SU-DHL-6 (cell line): ENCODE measurements at regions not wholly inside any gene's neighbourhood (a gene's known extent, or its start where the extent isn't known, plus 50 kb on each side); places are given as distances from the start of the nearest gene placed in this dataset.

Source experiments
- H2AFZ ChIP-seq: fragments of 200-600 bp; sonication (generic); 2 replicates; pipeline ENCODE4 v1.6.1; 2014; ENCODE audit warnings: low read depth, mild to moderate bottlenecking, moderate library complexity, mixed read lengths, antibody characterized with exemption, low read length; ENCODE audit not compliant: severe bottlenecking
- H3F3A ChIP-seq: fragments of 200-600 bp; shearing (Covaris generic); 2 replicates; pipeline ENCODE4 v1.6.0; 2016; ENCODE audit warnings: antibody characterized with exemption, mild to moderate bottlenecking; ENCODE audit not compliant: insufficient read depth
- H3K27ac ChIP-seq: fragments of 200-600 bp; sonication (generic); 2 replicates; pipeline ENCODE4 v1.5.1; 2016; ENCODE audit warnings: low read depth, mild to moderate bottlenecking, low read length, moderate library complexity, mixed read lengths
- H3K27me3 ChIP-seq: fragments of 200-600 bp; sonication (generic), shearing (Covaris generic); 2 replicates; pipeline ENCODE4 v1.6.0; 2014; ENCODE audit warnings: mild to moderate bottlenecking, low read length
- H3K36me3 ChIP-seq: fragments of 200-600 bp; sonication (generic); 2 replicates; pipeline ENCODE4 v1.6.1; 2014; ENCODE audit warnings: mild to moderate bottlenecking, low read length, mixed read lengths
- H3K4me2 ChIP-seq: fragments of 300-600, 200-600 bp; shearing (Covaris generic), sonication (generic); 2 replicates; pipeline ENCODE4 v1.6.0; 2014; ENCODE audit warnings: low read length, low read depth, mild to moderate bottlenecking; ENCODE audit not compliant: poor library complexity, severe bottlenecking
- H3K4me3 ChIP-seq: fragments of 200-600 bp; sonication (generic); 2 replicates; pipeline ENCODE4 v1.5.1; 2014; ENCODE audit warnings: antibody characterized with exemption, low read length, mild to moderate bottlenecking, mixed read lengths; ENCODE audit not compliant: insufficient read depth, poor library complexity, severe bottlenecking
- H3K79me2 ChIP-seq: fragments of 200-600 bp; sonication (generic); 2 replicates; pipeline ENCODE4 v1.6.1; 2014; ENCODE audit warnings: mild to moderate bottlenecking, low read length, moderate library complexity; ENCODE audit not compliant: insufficient read depth
- H3K9ac ChIP-seq: fragments of 200-600 bp; sonication (generic); 2 replicates; pipeline ENCODE4 v1.7.0; 2014; ENCODE audit warnings: mild to moderate bottlenecking, low read length
- H3K9me2 ChIP-seq: fragments of 200-600 bp; sonication (generic); replicated peaks from 2 replicates; pipeline ENCODE4 v1.6.1; 2014; ENCODE audit warnings: low read length; ENCODE audit not compliant: insufficient read depth
- H3K9me3 ChIP-seq: fragments of 200-600 bp; sonication (generic); 2 replicates; pipeline ENCODE4 v1.6.1; 2014; ENCODE audit warnings: low read length, mixed read lengths; ENCODE audit not compliant: insufficient read depth
- H4K20me1 ChIP-seq: fragments of 200-600 bp; sonication (generic); 2 replicates; pipeline ENCODE4 v1.6.1; 2014; ENCODE audit warnings: low read depth, mild to moderate bottlenecking, antibody characterized with exemption, low read length, moderate library complexity, mixed read lengths
- EZH2phosphoT487 ChIP-seq: fragments of 200-600 bp; sonication (generic), shearing (Covaris generic); conservative IDR thresholded peaks from 2 replicates; pipeline ENCODE4 v1.6.1; 2018; ENCODE audit warnings: mild to moderate bottlenecking, antibody characterized with exemption, low read length, moderate library complexity, mixed read lengths
- TF ChIP-seq, protein P1 (sequence below): fragments of 200-600 bp; sonication (generic); IDR thresholded peaks from one replicate; pipeline ENCODE4 v1.5.1; 2017; ENCODE audit warnings: antibody characterized with exemption, mild to moderate bottlenecking, low read length, moderate library complexity; ENCODE audit not compliant: insufficient read depth, poor library complexity, severe bottlenecking

DNA sequence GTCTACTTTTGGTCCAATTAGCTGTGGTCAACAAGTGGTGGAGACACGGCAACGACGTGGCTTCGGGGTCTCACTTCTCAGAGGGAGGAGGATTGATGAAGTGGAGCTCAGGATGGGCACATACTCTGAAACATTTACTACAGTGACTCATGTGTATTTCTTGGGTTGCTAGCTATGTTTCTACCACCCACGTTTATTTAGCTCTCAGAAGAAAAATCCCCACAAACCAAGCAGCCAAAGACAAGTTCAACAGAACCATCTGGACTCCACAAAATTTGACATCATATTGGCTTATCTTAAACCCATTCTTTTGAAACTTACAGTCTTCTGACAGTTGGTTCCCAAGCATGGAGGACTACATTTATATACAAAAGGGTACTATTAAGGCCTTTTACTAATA, 158.0 kb downstream of the CBLL2 start:
- H3K9me2 ChIP-seq: no peaks in the 10 kb centered on the region
- no peaks in the 10 kb centered on the region for H3F3A ChIP-seq
- H3K4me2 ChIP-seq: no peak overlapping the region
- H3K4me3 ChIP-seq: no peak overlapping the region
- H3K9me3 ChIP-seq: no peaks in the 10 kb centered on the region
- no peaks in the 10 kb centered on the region for H4K20me1 ChIP-seq
- H2AFZ ChIP-seq: no peak overlapping the region
- no peaks in the 10 kb centered on the region for H3K27me3 ChIP-seq
- no peaks in the 10 kb centered on the region for H3K79me2 ChIP-seq
- H3K36me3 ChIP-seq: no peaks in the 10 kb centered on the region
- TF ChIP-seq EZH2phosphoT487: no peak
- TF ChIP-seq, protein P1, sequence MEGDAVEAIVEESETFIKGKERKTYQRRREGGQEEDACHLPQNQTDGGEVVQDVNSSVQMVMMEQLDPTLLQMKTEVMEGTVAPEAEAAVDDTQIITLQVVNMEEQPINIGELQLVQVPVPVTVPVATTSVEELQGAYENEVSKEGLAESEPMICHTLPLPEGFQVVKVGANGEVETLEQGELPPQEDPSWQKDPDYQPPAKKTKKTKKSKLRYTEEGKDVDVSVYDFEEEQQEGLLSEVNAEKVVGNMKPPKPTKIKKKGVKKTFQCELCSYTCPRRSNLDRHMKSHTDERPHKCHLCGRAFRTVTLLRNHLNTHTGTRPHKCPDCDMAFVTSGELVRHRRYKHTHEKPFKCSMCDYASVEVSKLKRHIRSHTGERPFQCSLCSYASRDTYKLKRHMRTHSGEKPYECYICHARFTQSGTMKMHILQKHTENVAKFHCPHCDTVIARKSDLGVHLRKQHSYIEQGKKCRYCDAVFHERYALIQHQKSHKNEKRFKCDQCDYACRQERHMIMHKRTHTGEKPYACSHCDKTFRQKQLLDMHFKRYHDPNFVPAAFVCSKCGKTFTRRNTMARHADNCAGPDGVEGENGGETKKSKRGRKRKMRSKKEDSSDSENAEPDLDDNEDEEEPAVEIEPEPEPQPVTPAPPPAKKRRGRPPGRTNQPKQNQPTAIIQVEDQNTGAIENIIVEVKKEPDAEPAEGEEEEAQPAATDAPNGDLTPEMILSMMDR: no peak
- no peak overlapping the region for H3K9ac ChIP-seq
- no peak overlapping the region for H3K27ac ChIP-seq

GRCh38 chrX:22433292-22434070, 160.8 kb downstream of the CBLL2 start:
- Histone ChIP-seq H3K4me3 (no peak overlapping the region), H3K36me3 (no peaks in the 10 kb centered on the region), H3K27ac (no peak overlapping the region), H3K27me3 (no peaks in the 10 kb centered on the region), H2AFZ (no peak overlapping the region), H3K9ac (no peak overlapping the region), H3K4me2 (no peak overlapping the region), H3K9me2 (no peaks in the 10 kb centered on the region), H3K79me2 (no peaks in the 10 kb centered on the region), H3K9me3 (no peaks in the 10 kb centered on the region), H3F3A (no peaks in the 10 kb centered on the region), H4K20me1 (no peaks in the 10 kb centered on the region)
- TF ChIP-seq, protein P1: no peak
- no peak for TF ChIP-seq EZH2phosphoT487

GRCh38 chrX:22445880-22446279, 173.2 kb downstream of the CBLL2 start:
- no peak for TF ChIP-seq EZH2phosphoT487
- TF ChIP-seq, protein P1: no peak
- Histone ChIP-seq H3K27me3 (no peaks in the 10 kb centered on the region), H3K4me3 (no peak overlapping the region), H3K9ac (no peak overlapping the region), H3K9me2 (no peaks in the 10 kb centered on the region), H3K9me3 (no peaks in the 10 kb centered on the region), H3K4me2 (no peak overlapping the region), H3K36me3 (no peaks in the 10 kb centered on the region), H3K79me2 (no peaks in the 10 kb centered on the region), H3F3A (no peaks in the 10 kb centered on the region), H3K27ac (no peak overlapping the region), H4K20me1 (no peaks in the 10 kb centered on the region), H2AFZ (no peak overlapping the region)
